ENCODE measurements at regions not wholly inside any gene's neighbourhood (a gene's known extent, or its start where the extent isn't known, plus 50 kb on each side); places are given as distances from the start of the nearest gene placed in this dataset.

DNA sequence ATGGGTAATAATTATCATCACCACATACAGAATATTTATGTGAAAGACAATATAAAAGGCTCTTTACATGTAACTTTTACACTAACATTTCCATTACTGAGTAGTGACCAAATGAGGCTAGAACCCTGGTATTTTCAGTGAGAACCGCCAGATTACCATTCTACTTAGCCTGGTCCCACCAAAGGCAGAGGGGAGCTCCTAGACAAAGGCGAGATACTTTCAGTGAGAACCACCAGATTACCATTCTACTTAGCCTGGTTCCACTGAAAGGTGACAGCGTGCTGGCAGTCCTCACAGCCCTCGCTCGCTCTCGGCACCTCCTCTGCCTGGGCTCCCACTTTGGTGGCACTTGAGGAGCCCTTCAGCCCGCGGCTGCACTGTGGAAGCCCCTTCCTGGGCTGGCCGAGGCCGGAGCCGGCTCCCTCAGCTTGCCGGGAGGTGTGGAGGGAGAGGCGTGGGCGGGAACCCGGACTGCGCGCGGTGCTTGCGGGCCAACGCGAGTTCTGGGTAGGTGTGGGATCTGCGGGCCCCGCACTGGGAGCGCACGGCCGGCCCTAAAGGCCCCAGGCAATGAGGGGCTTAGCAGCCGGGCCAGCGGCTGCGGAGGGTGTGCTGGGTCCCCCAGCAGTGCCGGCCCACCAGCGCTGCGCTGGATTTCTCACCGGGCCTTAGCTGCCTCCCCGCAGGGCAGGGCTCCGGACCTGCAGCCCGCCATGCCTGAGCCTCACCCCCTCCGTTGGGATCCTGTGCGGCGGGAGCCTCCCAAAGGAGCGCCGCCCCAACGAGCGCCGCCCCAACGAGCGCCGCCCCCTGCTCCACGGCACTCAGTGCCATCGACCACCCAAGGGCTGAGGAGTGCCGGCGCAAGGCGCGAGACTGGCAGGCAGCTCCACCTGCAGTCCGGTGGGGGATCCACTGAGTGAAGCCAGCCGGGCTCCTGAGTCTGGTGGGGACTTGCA is 1276.1 kb downstream of the PCDH7 start:
- TF ChIP-seq, protein P1, sequence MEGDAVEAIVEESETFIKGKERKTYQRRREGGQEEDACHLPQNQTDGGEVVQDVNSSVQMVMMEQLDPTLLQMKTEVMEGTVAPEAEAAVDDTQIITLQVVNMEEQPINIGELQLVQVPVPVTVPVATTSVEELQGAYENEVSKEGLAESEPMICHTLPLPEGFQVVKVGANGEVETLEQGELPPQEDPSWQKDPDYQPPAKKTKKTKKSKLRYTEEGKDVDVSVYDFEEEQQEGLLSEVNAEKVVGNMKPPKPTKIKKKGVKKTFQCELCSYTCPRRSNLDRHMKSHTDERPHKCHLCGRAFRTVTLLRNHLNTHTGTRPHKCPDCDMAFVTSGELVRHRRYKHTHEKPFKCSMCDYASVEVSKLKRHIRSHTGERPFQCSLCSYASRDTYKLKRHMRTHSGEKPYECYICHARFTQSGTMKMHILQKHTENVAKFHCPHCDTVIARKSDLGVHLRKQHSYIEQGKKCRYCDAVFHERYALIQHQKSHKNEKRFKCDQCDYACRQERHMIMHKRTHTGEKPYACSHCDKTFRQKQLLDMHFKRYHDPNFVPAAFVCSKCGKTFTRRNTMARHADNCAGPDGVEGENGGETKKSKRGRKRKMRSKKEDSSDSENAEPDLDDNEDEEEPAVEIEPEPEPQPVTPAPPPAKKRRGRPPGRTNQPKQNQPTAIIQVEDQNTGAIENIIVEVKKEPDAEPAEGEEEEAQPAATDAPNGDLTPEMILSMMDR (IDR thresholded peaks at IDR 0.05), result no peak
- TF ChIP-seq POLR2A (IDR thresholded peaks at IDR 0.05), result no peak
- no peaks in the 10 kb centered on the region for H3K9me3 ChIP-seq
- intact Hi-C loops (cut with DNase I; ENCODE audit: low total_unique reads), result no loop called here
- no peaks in the 10 kb centered on the region for H3K27me3 ChIP-seq
- WGBS, 2 donors, result 73 to 78% methylated on average over 7 to 49 of the region's 55 CpGs
- no peaks in the 10 kb centered on the region for H3K4me1 ChIP-seq
- no peak overlapping the region for H3K27ac ChIP-seq
- H3K4me3 ChIP-seq, result peak overlapping the region; percentile 31 to 53
- H3K36me3 ChIP-seq (ENCODE audit: low read depth, missing control alignments), result no peaks in the 10 kb centered on the region
- DNase-seq, result peak; percentile 30

DNA sequence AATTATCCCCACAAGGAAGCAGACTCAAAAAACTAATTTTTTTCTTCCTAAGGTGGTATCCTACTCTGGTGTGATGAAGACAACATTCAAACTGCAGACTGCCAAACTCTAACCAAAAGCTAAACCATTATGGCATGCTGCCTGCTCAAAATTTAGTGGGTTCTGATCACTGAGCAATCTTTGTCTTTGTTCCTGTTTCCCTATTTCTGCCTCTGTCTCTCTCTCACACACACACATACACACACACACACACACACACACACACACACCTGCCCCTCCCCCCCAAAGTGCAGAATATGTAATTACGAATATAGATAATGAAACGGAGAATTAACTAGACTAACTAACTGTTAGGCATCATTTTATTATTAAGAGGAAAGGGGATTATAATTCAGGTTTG is 1278.6 kb downstream of the PCDH7 start:
- 65 to 78% methylated on average over 2 of the region's 2 CpGs for WGBS, 2 donors
- no peaks in the 10 kb centered on the region for H3K4me1 ChIP-seq
- no peak overlapping the region for H3K4me3 ChIP-seq
- no peak for TF ChIP-seq POLR2A (IDR thresholded peaks at IDR 0.05)
- TF ChIP-seq, protein P1 (IDR thresholded peaks at IDR 0.05), result no peak
- H3K9me3 ChIP-seq, result no peaks in the 10 kb centered on the region
- H3K36me3 ChIP-seq (ENCODE audit: low read depth, missing control alignments), result no peaks in the 10 kb centered on the region
- no peaks in the 10 kb centered on the region for H3K27me3 ChIP-seq
- H3K27ac ChIP-seq, result no peak overlapping the region
- intact Hi-C loops (cut with DNase I; ENCODE audit: low total_unique reads), result no loop called here
- DNase-seq, result no peak

DNA sequence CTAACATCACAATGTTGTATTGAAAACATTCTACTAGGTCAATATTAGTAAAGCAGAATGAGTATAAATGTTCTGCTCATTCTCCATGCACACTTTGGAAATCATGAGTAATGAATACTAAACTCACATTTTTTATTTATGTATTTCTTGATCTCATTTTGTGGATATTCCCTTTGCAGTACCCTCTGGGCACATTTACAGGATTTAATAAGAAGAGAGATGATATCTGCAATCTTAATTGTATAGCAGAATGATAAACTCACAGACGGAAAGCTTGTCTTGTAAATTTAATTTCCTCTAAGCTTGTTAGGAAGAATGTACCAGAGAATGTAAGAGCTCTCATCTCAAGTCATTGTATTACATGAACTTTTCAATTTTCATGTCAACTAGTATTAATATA is 1279.7 kb downstream of the PCDH7 start:
- no peak for DNase-seq
- TF ChIP-seq, protein P1 (IDR thresholded peaks at IDR 0.05), result no peak
- TF ChIP-seq POLR2A (IDR thresholded peaks at IDR 0.05), result no peak
- no peak overlapping the region for H3K4me3 ChIP-seq
- 75 to 78% methylated on average over 1 of the region's 1 CpG for WGBS, 2 donors
- intact Hi-C loops (cut with DNase I; ENCODE audit: low total_unique reads), result no loop called here
- no peaks in the 10 kb centered on the region for H3K27me3 ChIP-seq
- no peaks in the 10 kb centered on the region for H3K36me3 ChIP-seq (ENCODE audit: low read depth, missing control alignments)
- H3K27ac ChIP-seq, result no peak overlapping the region
- H3K9me3 ChIP-seq, result no peaks in the 10 kb centered on the region
- H3K4me1 ChIP-seq, result no peaks in the 10 kb centered on the region

DNA sequence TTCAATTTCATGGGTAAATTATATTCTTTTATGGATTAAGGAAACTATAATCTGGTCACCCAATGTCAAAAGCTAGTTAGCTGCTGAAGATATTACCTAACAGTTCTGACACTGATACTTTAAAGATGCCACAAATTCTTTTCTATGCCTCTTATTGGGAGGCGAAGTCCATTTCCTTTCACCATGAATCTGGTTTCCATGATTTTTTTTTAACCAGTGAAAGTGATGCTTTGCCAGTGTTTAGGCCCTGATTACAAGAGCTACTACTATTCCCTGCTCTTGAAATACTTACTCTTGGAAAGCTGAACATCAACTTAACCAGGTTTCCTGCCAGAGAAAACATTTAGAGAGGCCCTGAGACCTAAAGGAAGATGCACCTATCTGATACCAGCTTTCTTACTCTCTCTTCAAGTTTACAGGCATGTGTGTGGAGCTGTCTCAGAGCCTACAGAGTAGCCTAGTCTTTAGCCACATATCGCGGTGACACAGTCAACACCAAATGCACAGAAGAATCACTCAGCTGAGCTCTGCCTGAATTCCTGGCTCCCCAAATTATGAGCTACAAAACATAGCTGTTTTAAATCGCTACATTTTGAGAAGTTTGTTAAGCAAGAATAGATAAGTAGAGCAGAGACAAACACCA is 1280.8 kb downstream of the PCDH7 start:
- intact Hi-C loops (cut with DNase I; ENCODE audit: low total_unique reads), result no loop called here
- no peak overlapping the region for H3K27ac ChIP-seq
- no peaks in the 10 kb centered on the region for H3K9me3 ChIP-seq
- no peak for DNase-seq
- TF ChIP-seq, protein P1 (IDR thresholded peaks at IDR 0.05), result no peak
- H3K27me3 ChIP-seq, result no peaks in the 10 kb centered on the region
- H3K36me3 ChIP-seq (ENCODE audit: low read depth, missing control alignments), result no peaks in the 10 kb centered on the region
- H3K4me1 ChIP-seq, result no peaks in the 10 kb centered on the region
- WGBS, 2 donors, result 85 to 95% methylated on average over 4 of the region's 4 CpGs
- H3K4me3 ChIP-seq, result no peak overlapping the region
